Vagina (tissue), 2 donors: ENCODE measurements at regions not wholly inside any gene's neighbourhood (a gene's known extent, or its start where the extent isn't known, plus 50 kb on each side); places are given as distances from the start of the nearest gene placed in this dataset.

ENCODE experiments used
- POLR2A ChIP-seq, 2 donors: fragments of 450-650 bp; IDR thresholded peaks; one replicate each; pipeline ENCODE4 v1.6.1; 2017; ENCODE audit warnings: antibody characterized with exemption in 2 of 2, mild to moderate bottlenecking in 2 of 2, moderate library complexity in 2 of 2
- POLR2AphosphoS5 ChIP-seq, 2 donors: sonication (generic); formaldehyde crosslinking; IDR thresholded peaks; one replicate each; pipeline ENCODE4 v1.9.0; 2017; ENCODE audit warnings: antibody characterized with exemption in 2 of 2, mild to moderate bottlenecking in 2 of 2, low read depth in 1 of 2; ENCODE audit not compliant: insufficient read depth in 1 of 2
- TF ChIP-seq, protein P1 (sequence below), 3 experiments: fragments of 450-650 bp in 2 of 3; fragments of 200-600 bp in 1 of 3; sonication (generic) in 1 of 3; IDR thresholded peaks; one replicate each; pipeline ENCODE4 v1.5.1; 2017 to 2019; ENCODE audit warnings: antibody characterized with exemption in 3 of 3, mild to moderate bottlenecking in 2 of 3, moderate library complexity in 2 of 3

DNA sequence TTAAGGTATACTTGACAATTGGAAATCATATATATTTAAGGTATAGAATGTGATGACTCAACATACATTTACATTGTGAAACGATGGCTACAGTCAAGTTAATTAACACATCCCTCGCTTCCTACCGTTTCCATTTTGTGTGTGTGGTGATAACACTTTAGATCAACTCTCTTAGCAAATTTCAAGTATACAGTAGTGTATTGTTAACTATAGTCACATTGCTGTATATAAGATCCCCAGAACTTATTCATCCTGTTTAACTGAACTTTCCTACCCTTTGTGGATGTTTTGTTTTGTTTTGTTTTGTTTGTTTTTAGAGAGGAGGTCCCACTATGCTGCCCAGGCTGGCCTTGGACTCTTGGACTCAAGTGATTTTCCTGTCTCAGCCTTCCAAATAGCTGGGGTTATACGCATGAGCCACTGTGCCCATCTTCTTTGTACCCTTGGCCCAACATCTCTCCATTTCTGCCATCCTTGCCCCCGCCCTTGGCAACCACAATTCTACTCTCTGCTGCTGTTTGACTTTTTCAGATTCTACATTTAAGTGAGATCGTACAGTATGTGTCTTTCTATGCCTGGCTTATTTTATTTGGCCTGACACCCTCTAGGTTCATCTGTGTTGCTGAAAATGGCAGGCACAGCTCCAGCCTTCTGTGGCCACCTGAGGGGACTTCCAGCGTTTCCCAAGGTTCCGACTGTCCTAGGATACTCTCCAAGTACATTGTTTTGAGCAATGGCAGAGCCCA, 90.5 kb upstream of the SNX9 start:
- TF ChIP-seq, protein P1, sequence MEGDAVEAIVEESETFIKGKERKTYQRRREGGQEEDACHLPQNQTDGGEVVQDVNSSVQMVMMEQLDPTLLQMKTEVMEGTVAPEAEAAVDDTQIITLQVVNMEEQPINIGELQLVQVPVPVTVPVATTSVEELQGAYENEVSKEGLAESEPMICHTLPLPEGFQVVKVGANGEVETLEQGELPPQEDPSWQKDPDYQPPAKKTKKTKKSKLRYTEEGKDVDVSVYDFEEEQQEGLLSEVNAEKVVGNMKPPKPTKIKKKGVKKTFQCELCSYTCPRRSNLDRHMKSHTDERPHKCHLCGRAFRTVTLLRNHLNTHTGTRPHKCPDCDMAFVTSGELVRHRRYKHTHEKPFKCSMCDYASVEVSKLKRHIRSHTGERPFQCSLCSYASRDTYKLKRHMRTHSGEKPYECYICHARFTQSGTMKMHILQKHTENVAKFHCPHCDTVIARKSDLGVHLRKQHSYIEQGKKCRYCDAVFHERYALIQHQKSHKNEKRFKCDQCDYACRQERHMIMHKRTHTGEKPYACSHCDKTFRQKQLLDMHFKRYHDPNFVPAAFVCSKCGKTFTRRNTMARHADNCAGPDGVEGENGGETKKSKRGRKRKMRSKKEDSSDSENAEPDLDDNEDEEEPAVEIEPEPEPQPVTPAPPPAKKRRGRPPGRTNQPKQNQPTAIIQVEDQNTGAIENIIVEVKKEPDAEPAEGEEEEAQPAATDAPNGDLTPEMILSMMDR (IDR thresholded peaks at IDR 0.05), result no peak
- TF ChIP-seq POLR2A (IDR thresholded peaks at IDR 0.05), result no peak
- TF ChIP-seq POLR2AphosphoS5 (IDR thresholded peaks at IDR 0.05; ENCODE audit: insufficient read depth in 1 of 2, low read depth in 1 of 2), result no peak
